ENCODE measurements at regions not wholly inside any gene's neighbourhood (a gene's known extent, or its start where the extent isn't known, plus 50 kb on each side); places are given as distances from the start of the nearest gene placed in this dataset.
"Not testable (repeated sequence)": the region's sequence is repeated elsewhere in the genome, so short reads cannot be mapped to it uniquely, and the experiment has no call there.

DNA sequence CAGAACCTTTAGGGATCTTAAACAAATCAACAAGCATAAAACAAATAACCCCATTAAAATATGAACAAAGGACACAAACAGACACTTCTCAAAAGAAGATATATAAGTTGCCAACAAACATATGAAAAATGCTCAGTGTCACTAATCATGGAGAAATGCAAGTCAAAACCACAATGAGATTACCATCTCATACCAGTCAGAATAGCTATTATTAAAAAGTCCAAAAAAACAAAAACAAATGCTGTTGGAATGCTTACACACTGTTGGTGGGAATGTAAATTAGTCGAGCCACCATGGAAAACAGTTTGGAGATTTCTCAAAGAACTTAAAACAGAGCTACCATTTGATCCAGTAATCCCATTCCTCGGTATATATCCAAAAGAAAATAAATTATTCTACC lies 423.6 kb downstream of the OTOL1 start:
- H3K9me3 ChIP-seq (replicated peaks), result no peaks in the 10 kb centered on the region
- DNase-seq, result no peak
- no peaks in the 10 kb centered on the region for H3K36me3 ChIP-seq
- H3K4me1 ChIP-seq, result no peaks in the 10 kb centered on the region
- no peak overlapping the region for H3K4me3 ChIP-seq
- no peaks in the 10 kb centered on the region for H3K27me3 ChIP-seq
- H3K27ac ChIP-seq, result no peak overlapping the region

DNA sequence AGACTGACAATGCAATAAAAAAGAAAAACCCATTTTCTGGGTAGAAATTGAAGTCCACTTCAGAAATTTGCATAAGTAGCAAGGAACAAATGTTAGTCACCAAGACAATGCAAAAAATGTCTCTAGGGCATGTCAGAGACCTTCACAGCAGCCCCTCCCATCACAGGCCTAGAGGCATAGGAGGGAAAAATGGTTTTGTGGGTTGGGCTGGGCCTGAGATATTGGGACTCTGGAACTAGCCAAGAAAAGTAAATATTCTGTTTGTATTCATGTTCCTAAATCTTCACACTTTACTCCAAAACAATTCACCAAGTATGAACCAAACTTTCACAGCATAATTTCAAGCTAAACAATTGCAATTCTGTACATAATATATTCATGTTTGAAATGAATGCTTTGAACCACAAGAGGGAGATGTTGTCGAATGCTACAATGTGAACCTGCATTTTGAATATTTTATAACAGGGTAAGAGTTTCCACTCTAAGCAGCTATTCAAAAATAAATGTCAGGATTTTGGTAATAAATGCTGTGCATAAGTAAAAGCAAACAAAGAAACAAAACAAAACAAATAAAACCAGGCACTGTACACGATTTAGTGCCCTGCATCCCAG lies 429.2 kb downstream of the OTOL1 start:
- Histone ChIP-seq H3K4me1 (no peaks in the 10 kb centered on the region), H3K4me3 (no peak overlapping the region), H3K9me3 (replicated peaks) (no peaks in the 10 kb centered on the region), H3K27me3 (no peaks in the 10 kb centered on the region), H3K36me3 (no peaks in the 10 kb centered on the region), H3K27ac (no peak overlapping the region)
- no peak for DNase-seq

- no peaks in the 10 kb centered on the region for H3K27me3 ChIP-seq
- H3K9me3 ChIP-seq (replicated peaks), result no peaks in the 10 kb centered on the region
- H3K4me3 ChIP-seq, result no peak overlapping the region
- peak in 1 of 2 experiments; percentile 5 for DNase-seq
- no peak overlapping the region for H3K27ac ChIP-seq
- H3K4me1 ChIP-seq, result no peaks in the 10 kb centered on the region
- H3K36me3 ChIP-seq, result no peaks in the 10 kb centered on the region
These were observed 430.5 kb downstream of the OTOL1 start for GRCh38 chr3:161927131-161927530.

GRCh38 chr3:161939918-161940620 lies 443.5 kb downstream of the OTOL1 start:
- H3K27me3 ChIP-seq, result no peaks in the 10 kb centered on the region
- no peaks in the 10 kb centered on the region for H3K9me3 ChIP-seq (replicated peaks)
- H3K4me3 ChIP-seq, result no peak overlapping the region
- H3K36me3 ChIP-seq, result no peaks in the 10 kb centered on the region
- DNase-seq, result no peak
- no peak overlapping the region for H3K27ac ChIP-seq
- no peaks in the 10 kb centered on the region for H3K4me1 ChIP-seq

GRCh38 chr3:161940621-161940965 lies 444.0 kb downstream of the OTOL1 start:
- Histone ChIP-seq H3K27ac (no peak overlapping the region), H3K9me3 (replicated peaks) (no peaks in the 10 kb centered on the region), H3K36me3 (no peaks in the 10 kb centered on the region), H3K27me3 (no peaks in the 10 kb centered on the region), H3K4me1 (no peaks in the 10 kb centered on the region), H3K4me3 (no peak overlapping the region)
- DNase-seq, result no peak

DNA sequence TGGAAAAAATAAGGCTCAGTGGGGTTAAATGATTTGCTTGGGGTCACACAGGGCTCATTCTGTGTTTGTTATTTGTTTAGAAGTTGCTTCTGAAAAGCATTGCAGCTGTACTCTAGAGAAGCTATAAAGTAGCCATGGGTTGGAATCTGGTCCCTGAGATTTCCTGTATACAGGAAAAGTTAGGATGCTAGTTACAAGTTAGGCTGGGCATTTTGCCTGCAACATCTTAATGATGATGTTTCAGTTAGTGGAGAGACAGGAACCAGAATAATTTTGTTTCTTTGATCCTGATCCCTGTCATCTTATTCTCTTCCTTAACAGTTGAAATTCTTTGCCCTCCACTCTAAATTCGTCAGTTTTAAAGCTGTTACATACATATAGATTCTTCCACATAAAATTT lies 445.3 kb downstream of the OTOL1 start:
- no peaks in the 10 kb centered on the region for H3K27me3 ChIP-seq

DNA sequence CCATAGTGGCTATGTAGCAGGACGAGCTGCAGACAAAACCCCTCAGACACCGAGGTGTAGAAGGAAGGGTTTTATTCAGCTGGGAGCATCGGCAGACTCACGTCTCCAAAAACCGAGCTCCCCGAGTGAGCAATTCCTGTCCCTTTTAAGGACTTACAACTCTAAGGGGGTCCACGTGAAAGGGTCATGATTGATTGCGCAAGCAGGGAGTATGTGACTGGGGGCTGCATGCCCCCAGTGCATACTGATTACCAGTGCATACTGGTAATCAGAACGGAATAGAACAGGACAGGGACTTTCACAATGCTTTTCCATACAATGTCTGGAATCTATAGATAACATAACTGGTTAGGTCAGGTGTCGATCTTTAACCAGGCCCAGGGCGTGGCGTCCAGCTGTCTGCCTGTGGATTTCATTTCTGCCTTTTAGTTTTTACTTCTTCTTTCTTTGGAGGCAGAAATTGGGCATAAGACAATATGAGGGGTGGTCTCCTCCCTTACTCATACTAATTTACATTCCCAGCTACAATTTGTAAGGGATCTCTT lies 447.3 kb downstream of the OTOL1 start:
- not testable (repeated sequence) for H3K27me3 ChIP-seq; H3K4me1 ChIP-seq; H3K27ac ChIP-seq; H3K9me3 ChIP-seq (replicated peaks); H3K36me3 ChIP-seq; DNase-seq; H3K4me3 ChIP-seq

More for the DNA sequence above, 445.3 kb downstream of the OTOL1 start:
- no peaks in the 10 kb centered on the region for H3K36me3 ChIP-seq
- no peaks in the 10 kb centered on the region for H3K9me3 ChIP-seq (replicated peaks)
- DNase-seq, result no peak
- no peak overlapping the region for H3K27ac ChIP-seq
- H3K4me3 ChIP-seq, result no peak overlapping the region
- H3K4me1 ChIP-seq, result no peaks in the 10 kb centered on the region

DNA sequence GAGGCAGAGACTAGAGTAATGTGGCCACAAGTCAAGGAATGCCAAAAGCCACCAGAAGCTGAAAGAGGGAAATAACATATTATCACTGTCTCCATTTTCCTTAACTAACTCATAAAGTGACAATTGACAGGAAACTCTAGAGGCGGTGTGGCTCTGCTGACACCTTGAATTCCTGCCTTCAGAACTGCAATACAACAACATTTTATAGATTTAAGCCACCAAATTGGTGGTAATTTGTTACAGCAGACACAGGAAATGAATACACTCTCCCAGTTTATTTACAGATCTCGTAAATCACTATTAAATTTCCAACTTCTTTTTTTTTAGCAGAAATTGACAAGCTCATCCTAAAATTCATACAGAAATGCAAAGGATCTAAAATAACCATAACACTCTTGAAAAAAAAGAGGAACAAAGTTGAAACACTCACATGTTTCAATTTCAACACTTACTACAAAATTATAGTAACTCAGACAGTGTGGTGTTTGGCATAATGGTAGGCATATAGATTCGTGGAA lies 449.9 kb downstream of the OTOL1 start:
- Histone ChIP-seq H3K27ac (no peak overlapping the region), H3K27me3 (no peaks in the 10 kb centered on the region), H3K9me3 (replicated peaks) (no peaks in the 10 kb centered on the region), H3K36me3 (no peaks in the 10 kb centered on the region), H3K4me3 (no peak overlapping the region), H3K4me1 (no peaks in the 10 kb centered on the region)
- no peak for DNase-seq

DNA sequence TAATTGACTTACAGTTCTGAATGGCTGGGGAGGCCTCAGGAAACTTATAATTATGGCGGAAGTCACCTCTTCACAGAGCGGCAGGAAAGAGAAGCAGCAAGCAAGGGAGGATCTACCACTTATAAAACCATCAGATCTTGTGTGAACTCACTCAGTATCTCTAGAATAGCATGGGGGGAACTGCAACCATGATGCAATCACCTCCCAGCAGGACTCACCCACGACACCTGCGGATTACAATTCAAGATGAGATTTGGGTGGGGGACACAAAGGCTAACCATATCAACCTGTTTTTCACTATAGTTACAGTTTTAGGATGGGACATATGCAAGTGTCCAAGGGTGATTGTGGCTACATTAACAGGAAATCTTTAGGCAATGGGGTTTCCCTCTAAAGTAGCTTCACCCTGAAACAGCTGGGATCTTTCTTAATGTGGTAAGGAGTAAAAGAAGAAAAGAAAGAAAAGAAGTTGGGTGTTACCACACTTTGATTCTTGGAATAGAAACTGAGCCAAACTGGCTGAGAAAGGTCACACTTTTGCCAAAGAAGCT lies 453.8 kb downstream of the OTOL1 start:
- Histone ChIP-seq H3K27me3 (no peaks in the 10 kb centered on the region), H3K36me3 (no peaks in the 10 kb centered on the region), H3K4me3 (no peak overlapping the region), H3K4me1 (no peaks in the 10 kb centered on the region), H3K9me3 (replicated peaks) (no peaks in the 10 kb centered on the region), H3K27ac (no peak overlapping the region)
- DNase-seq, result no peak

DNA sequence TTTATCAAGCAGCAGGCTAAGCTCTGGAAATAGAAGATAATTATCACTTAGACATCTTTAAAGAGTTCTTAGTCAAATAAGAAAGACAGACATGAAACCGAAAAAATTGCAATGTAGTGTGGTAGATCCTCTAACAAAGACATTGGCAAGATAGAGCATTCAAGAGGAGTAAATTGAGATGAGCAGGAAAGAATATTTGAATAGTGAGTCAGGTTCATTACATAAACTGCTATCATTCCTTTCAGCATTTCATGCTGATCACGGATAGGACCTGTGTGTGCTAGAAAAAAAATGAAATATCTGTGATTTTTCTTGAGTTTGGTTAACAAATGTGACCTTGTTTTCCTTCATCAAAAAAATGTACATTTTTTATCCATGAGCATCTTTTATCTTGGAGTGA lies 460.9 kb downstream of the OTOL1 start:
- H3K27me3 ChIP-seq, result no peaks in the 10 kb centered on the region
- no peaks in the 10 kb centered on the region for H3K36me3 ChIP-seq
- no peak for DNase-seq
- H3K27ac ChIP-seq, result no peak overlapping the region
- no peaks in the 10 kb centered on the region for H3K4me1 ChIP-seq
- no peaks in the 10 kb centered on the region for H3K9me3 ChIP-seq (replicated peaks)
- no peak overlapping the region for H3K4me3 ChIP-seq

- Histone ChIP-seq H3K9me3 (replicated peaks) (no peaks in the 10 kb centered on the region), H3K36me3 (no peaks in the 10 kb centered on the region), H3K4me3 (no peak overlapping the region), H3K27ac (no peak overlapping the region), H3K4me1 (no peaks in the 10 kb centered on the region; the same call in 1 of the 2 replicates), H3K27me3 (no peaks in the 10 kb centered on the region)
- no peak for DNase-seq
These were observed 468.2 kb downstream of the OTOL1 start for GRCh38 chr3:161964857-161965256.

DNA sequence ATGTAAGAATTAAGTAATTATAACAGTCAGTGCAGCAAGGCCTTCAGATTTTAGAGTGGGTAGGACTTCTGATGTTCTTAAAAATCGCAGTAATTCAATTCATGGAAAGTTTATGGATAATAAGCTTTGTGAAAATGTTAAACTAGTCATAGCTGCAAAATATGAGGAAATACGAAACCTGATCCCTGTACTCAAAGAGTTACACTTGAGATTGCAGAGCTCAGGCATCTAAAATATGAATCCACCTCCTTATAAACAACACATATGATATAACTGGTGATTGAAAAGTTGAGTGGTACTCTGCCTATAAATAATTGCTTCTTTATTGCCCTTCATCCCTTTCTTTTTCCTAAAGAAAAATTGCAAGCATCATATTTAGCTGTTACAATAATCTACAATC lies 473.3 kb downstream of the OTOL1 start:
- H3K27ac ChIP-seq, result no peak overlapping the region
- H3K4me1 ChIP-seq, result no peaks in the 10 kb centered on the region; the same call in 1 of the 2 replicates
- no peak for DNase-seq
- H3K36me3 ChIP-seq, result no peaks in the 10 kb centered on the region
- no peaks in the 10 kb centered on the region for H3K9me3 ChIP-seq (replicated peaks)
- H3K4me3 ChIP-seq, result no peak overlapping the region
- no peaks in the 10 kb centered on the region for H3K27me3 ChIP-seq

- Histone ChIP-seq H3K36me3 (no peaks in the 10 kb centered on the region), H3K27me3 (no peaks in the 10 kb centered on the region), H3K9me3 (replicated peaks) (no peaks in the 10 kb centered on the region), H3K4me1 (no peaks in the 10 kb centered on the region), H3K27ac (no peak overlapping the region), H3K4me3 (no peak overlapping the region)
- DNase-seq, result no peak
These were observed 478.6 kb downstream of the OTOL1 start for GRCh38 chr3:161975201-161975600.

DNA sequence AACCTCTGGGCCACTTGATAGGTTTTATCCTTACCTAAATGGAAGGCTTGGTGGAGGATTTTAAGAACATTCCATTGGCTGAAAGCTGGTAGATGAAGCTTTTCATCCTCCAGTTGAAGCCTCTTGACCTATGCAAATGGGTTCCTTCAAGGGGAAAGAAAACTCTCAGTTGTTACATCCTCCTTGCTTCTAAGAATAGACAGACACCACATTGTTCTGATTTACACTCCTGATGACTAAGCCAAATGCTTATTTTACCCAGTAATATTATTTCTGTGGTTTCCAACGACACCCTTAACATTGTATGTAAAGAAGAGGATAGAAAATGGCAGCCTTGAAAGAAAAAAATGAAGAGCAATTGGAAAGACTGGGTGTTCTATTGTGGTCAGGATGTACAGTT lies 480.5 kb downstream of the OTOL1 start:
- H3K4me3 ChIP-seq, result no peak overlapping the region
- H3K27ac ChIP-seq, result no peak overlapping the region
- DNase-seq, result no peak
- no peaks in the 10 kb centered on the region for H3K36me3 ChIP-seq
- H3K9me3 ChIP-seq (replicated peaks), result no peaks in the 10 kb centered on the region
- no peaks in the 10 kb centered on the region for H3K4me1 ChIP-seq
- H3K27me3 ChIP-seq, result no peaks in the 10 kb centered on the region

GRCh38 chr3:161977850-161978249 lies 481.2 kb downstream of the OTOL1 start:
- no peaks in the 10 kb centered on the region for H3K27me3 ChIP-seq
- no peak overlapping the region for H3K27ac ChIP-seq
- no peak overlapping the region for H3K4me3 ChIP-seq
- DNase-seq, result no peak
- H3K9me3 ChIP-seq (replicated peaks), result no peaks in the 10 kb centered on the region
- no peaks in the 10 kb centered on the region for H3K4me1 ChIP-seq
- H3K36me3 ChIP-seq, result no peaks in the 10 kb centered on the region
